H1 (cell line): ENCODE measurements at regions not wholly inside any gene's neighbourhood (a gene's known extent, or its start where the extent isn't known, plus 50 kb on each side); places are given as distances from the start of the nearest gene placed in this dataset.

Experiments used
- CTCF ChIA-PET: fragments of 300-600 bp; sonication (Branson Sonifier 250); formaldehyde crosslinking; loops from one replicate; lab custom pipeline; 2021; ENCODE audit not compliant: partially characterized antibody; lab: Charles Lee
- POLR2A ChIA-PET: fragments of 300-600 bp; sonication (Branson Sonifier 250); formaldehyde crosslinking; loops from one replicate; lab custom pipeline; 2021; ENCODE audit warnings: inconsistent platforms; ENCODE audit not compliant: partially characterized antibody; lab: Charles Lee
- DNase-seq, 2 experiments: peaks; one replicate each; pipeline versions ENCODE4 v3.0.0 to v3.0.0-alpha.2; 2010 to 2022; ENCODE audit warnings: low spot score in 2 of 2, low read depth in 1 of 2, mixed read lengths in 1 of 2
- FAIRE-seq: peaks from 2 replicates; lab custom pipeline; 2011; peaks lifted over from hg19 to GRCh38; lab: Jason Lieb, UNC
- H2AFZ ChIP-seq: 2 replicates; pipeline ENCODE4 v1.8.1; 2012; ENCODE audit warnings: low read length, inconsistent platforms
- H2AK5ac ChIP-seq: 2 replicates; pipeline ENCODE4 v1.6.1; 2013; ENCODE audit warnings: low read depth, low read length
- H2BK120ac ChIP-seq: replicated peaks from 2 replicates; pipeline ENCODE3; 2013; ENCODE audit warnings: low read depth, low read length, inconsistent platforms
- H2BK12ac ChIP-seq: 2 replicates; pipeline ENCODE4 v1.6.1; 2013; ENCODE audit warnings: low read depth, low read length
- H2BK15ac ChIP-seq: 2 replicates; pipeline ENCODE4 v1.6.1; 2013; ENCODE audit warnings: low read length
- H2BK20ac ChIP-seq: 2 replicates; pipeline ENCODE4 v1.6.1; 2013; ENCODE audit warnings: low read length
- H2BK5ac ChIP-seq: 2 replicates; pipeline ENCODE4 v1.6.1; 2013; ENCODE audit warnings: low read depth, low read length
- H3K14ac ChIP-seq: 2 replicates; pipeline ENCODE4 v1.6.1; 2013; ENCODE audit warnings: inconsistent platforms; ENCODE audit not compliant: insufficient read length
- H3K18ac ChIP-seq: 2 replicates; pipeline ENCODE4 v1.6.1; 2013; ENCODE audit warnings: low read length; ENCODE audit errors: extremely low read depth
- H3K23ac ChIP-seq: 2 replicates; pipeline ENCODE4 v1.6.1; 2013; ENCODE audit warnings: inconsistent platforms; ENCODE audit not compliant: insufficient read length
- H3K23me2 ChIP-seq: 2 replicates; pipeline ENCODE4 v1.6.1; 2013; ENCODE audit warnings: low read depth, low read length
- H3K27ac ChIP-seq: 2 replicates; pipeline ENCODE4 v1.6.1; 2011; ENCODE audit warnings: low read depth, low read length, inconsistent platforms
- H3K27me3 ChIP-seq, 4 experiments: replicated peaks in 1 of 4; 1 replicate in 1 of 4; 2 replicates in 3 of 4; pipeline versions ENCODE4 v1.6.1 to v1.8.1; 2011 to 2013; ENCODE audit warnings: low read length in 3 of 4, mild to moderate bottlenecking in 3 of 4, inconsistent platforms in 2 of 4, mixed read lengths in 2 of 4, moderate library complexity in 1 of 4; ENCODE audit not compliant: control insufficient read depth in 3 of 4, insufficient read depth in 3 of 4; ENCODE audit errors: extremely low read depth in 1 of 4
- H3K36me3 ChIP-seq, 4 experiments: 2 replicates each; pipeline versions ENCODE4 v1.6.1 to v1.8.1; 2011 to 2013; ENCODE audit warnings: mild to moderate bottlenecking in 4 of 4, low read length in 3 of 4, moderate library complexity in 2 of 4, control low read depth in 1 of 4, inconsistent platforms in 1 of 4; ENCODE audit not compliant: insufficient read depth in 4 of 4, control insufficient read depth in 2 of 4
- H3K4ac ChIP-seq: replicated peaks from 2 replicates; pipeline ENCODE3; 2013; ENCODE audit warnings: low read length, low read depth, mixed read lengths, inconsistent platforms; ENCODE audit not compliant: insufficient read length
- H3K4me1 ChIP-seq, 4 experiments: replicated peaks in 1 of 4; 1 replicate in 1 of 4; 2 replicates in 3 of 4; pipeline versions ENCODE4 v1.6.1 to v1.8.1; 2011 to 2013; ENCODE audit warnings: low read length in 3 of 4, inconsistent platforms in 2 of 4, mixed read lengths in 1 of 4; ENCODE audit not compliant: insufficient read depth in 4 of 4, control insufficient read depth in 3 of 4
- H3K4me2 ChIP-seq, 2 experiments: 2 replicates each; pipeline versions ENCODE4 v1.6.1 to v1.8.1; 2011 to 2013; ENCODE audit warnings: low read depth in 2 of 2, low read length in 2 of 2, control low read depth in 1 of 2, inconsistent platforms in 1 of 2, mild to moderate bottlenecking in 1 of 2; ENCODE audit not compliant: insufficient read depth in 1 of 2
- H3K4me3 ChIP-seq, 4 experiments: fragments of 200-600, 300-600 bp in 1 of 4; sonication (generic), shearing (Covaris generic), sonication (Bioruptor Twin) in 1 of 4; 2 replicates each; pipeline versions ENCODE4 v1.5.1 to v1.8.1; 2011 to 2016; ENCODE audit warnings: low read length in 4 of 4, low read depth in 3 of 4, control low read depth in 2 of 4, inconsistent platforms in 2 of 4, mild to moderate bottlenecking in 2 of 4, mixed read lengths in 1 of 4, moderate library complexity in 1 of 4; ENCODE audit not compliant: insufficient read depth in 2 of 4; ENCODE audit errors: extremely low read depth in 1 of 4
- H3K56ac ChIP-seq: replicated peaks from 2 replicates; pipeline ENCODE3; 2013; ENCODE audit warnings: low read depth, mild to moderate bottlenecking, mixed read lengths, low read length, inconsistent platforms; ENCODE audit not compliant: insufficient read length
- H3K79me1 ChIP-seq: 2 replicates; pipeline ENCODE4 v1.6.1; 2013; ENCODE audit warnings: low read depth, low read length, control low read depth
- H3K79me2 ChIP-seq, 2 experiments: 2 replicates each; pipeline versions ENCODE4 v1.6.1 to v1.8.1; 2012 to 2013; ENCODE audit warnings: low read length in 2 of 2, mild to moderate bottlenecking in 2 of 2, inconsistent platforms in 1 of 2; ENCODE audit not compliant: insufficient read depth in 2 of 2, control insufficient read depth in 1 of 2
- H3K9ac ChIP-seq, 4 experiments: replicated peaks in 1 of 4; 1 replicate in 1 of 4; 2 replicates in 3 of 4; pipeline versions ENCODE4 v1.6.1 to v1.8.1; 2011 to 2013; ENCODE audit warnings: low read depth in 3 of 4, low read length in 3 of 4, control low read depth in 2 of 4, mild to moderate bottlenecking in 2 of 4, moderate library complexity in 2 of 4, inconsistent platforms in 1 of 4; ENCODE audit errors: extremely low read depth in 1 of 4
- H3K9me3 ChIP-seq, 2 experiments: 2 replicates each; pipeline versions ENCODE4 v1.6.1 to v1.8.1; 2012 to 2013; ENCODE audit warnings: mild to moderate bottlenecking in 2 of 2, moderate library complexity in 2 of 2, control low read depth in 1 of 2, inconsistent platforms in 1 of 2, low read depth in 1 of 2, low read length in 1 of 2, mixed read lengths in 1 of 2; ENCODE audit not compliant: insufficient read depth in 2 of 2
- H4K20me1 ChIP-seq, 2 experiments: replicated peaks in 1 of 2; 2 replicates each; pipeline versions ENCODE3 to v1.8.1; 2011 to 2013; ENCODE audit warnings: inconsistent platforms in 2 of 2, low read length in 2 of 2, mild to moderate bottlenecking in 1 of 2; ENCODE audit not compliant: insufficient read depth in 2 of 2, control insufficient read depth in 1 of 2
- H4K5ac ChIP-seq: 2 replicates; pipeline ENCODE4 v1.6.1; 2013; ENCODE audit warnings: low read length, low read depth, mixed read lengths, inconsistent platforms; ENCODE audit not compliant: insufficient read length
- H4K8ac ChIP-seq: 2 replicates; pipeline ENCODE4 v1.8.0; 2013; ENCODE audit warnings: mild to moderate bottlenecking, moderate library complexity, low read length, inconsistent platforms; ENCODE audit not compliant: insufficient read depth; ENCODE audit errors: extremely low read depth
- H4K91ac ChIP-seq: replicated peaks from 2 replicates; pipeline ENCODE3; 2013; ENCODE audit warnings: low read length, mixed read lengths, inconsistent platforms; ENCODE audit not compliant: insufficient read length
- CHD1 ChIP-seq: IDR thresholded peaks from 2 replicates; pipeline ENCODE4 v1.6.1; 2012; ENCODE audit warnings: low read depth, low read length, improper control_type of control experiment
- FOSL1 ChIP-seq: IDR thresholded peaks from 2 replicates; pipeline ENCODE4 v1.6.1; 2011; ENCODE audit warnings: mild to moderate bottlenecking, low read depth, low read length, moderate library complexity; ENCODE audit not compliant: insufficient read depth
- RAD21 ChIP-seq, 2 experiments: IDR thresholded peaks in 1 of 2; conservative IDR thresholded peaks in 1 of 2; 2 replicates each; pipeline ENCODE4 v1.6.1; 2011; ENCODE audit warnings: low read depth in 2 of 2, low read length in 2 of 2, improper control_type of control experiment in 1 of 2, inconsistent platforms in 1 of 2, mild to moderate bottlenecking in 1 of 2, moderate library complexity in 1 of 2
- WGBS, 2 experiments: shearing (Covaris generic) in 1 of 2; methylation state at CpG; one replicate each; pipeline versions ENCODE4 v1.1.6 to v1.1.7; 2013 to 2015; ENCODE audit warnings: low lambda C conversion rate in 2 of 2, mixed read lengths in 2 of 2, inconsistent platforms in 1 of 2, low coverage in 1 of 2, missing lambda C conversion rate in 1 of 2; ENCODE audit not compliant: insufficient replicate concordance in 2 of 2, insufficient coverage in 1 of 2, insufficient read length in 1 of 2; ENCODE audit errors: extremely low coverage in 1 of 2, missing lambda C conversion rate in 1 of 2; 5-methylcytosine and 5-hydroxymethylcytosine counted together

DNA sequence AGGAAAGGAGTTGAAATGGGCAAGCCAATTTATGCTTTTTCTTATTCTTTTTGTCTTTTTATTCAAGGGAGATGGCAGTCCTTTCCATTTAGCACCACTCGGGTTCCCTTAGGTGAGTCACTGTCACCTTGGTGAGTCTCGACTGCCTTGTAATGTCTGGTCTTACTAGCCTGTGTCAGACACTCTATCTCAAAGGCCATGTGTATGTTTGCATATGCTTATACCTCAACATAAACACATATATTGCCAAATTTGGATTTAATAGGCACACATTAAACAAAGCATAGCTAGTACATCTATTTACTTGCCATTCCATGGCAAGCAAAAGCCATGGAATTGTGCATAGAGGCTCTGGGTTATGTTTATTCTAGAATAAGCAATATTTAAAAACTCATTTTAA lies 624.9 kb upstream of the FOXG1 start:
- no peak overlapping the region for H2BK5ac ChIP-seq
- H3K23me2 ChIP-seq, result no peaks in the 10 kb centered on the region
- CTCF ChIA-PET, result interaction anchor here (1.5 to 1.9 kb wide), 2 partner anchors 11 to 55 kb away, joined by 5 to 8 read pairs; no protein-coding TSS in a partner anchor
- no peak overlapping the region for H3K56ac ChIP-seq
- H3K18ac ChIP-seq, result no peak overlapping the region
- H2BK20ac ChIP-seq, result no peak overlapping the region
- no peaks in the 10 kb centered on the region for H3K79me1 ChIP-seq
- DNase-seq, result no peak
- H3K27me3 ChIP-seq, result no peaks in the 10 kb centered on the region
- no peaks in the 10 kb centered on the region for H3K36me3 ChIP-seq
- H4K8ac ChIP-seq, result no peak overlapping the region
- no peak overlapping the region for H3K4me2 ChIP-seq
- H4K91ac ChIP-seq, result no peak overlapping the region
- H4K5ac ChIP-seq, result no peak overlapping the region
- POLR2A ChIA-PET, result no interaction called here
- H3K4ac ChIP-seq, result no peak overlapping the region
- FAIRE-seq, result no peak
- H2BK12ac ChIP-seq, result no peak overlapping the region
- H3K9ac ChIP-seq, result no peak overlapping the region
- no peaks in the 10 kb centered on the region for H3K79me2 ChIP-seq
- no peaks in the 10 kb centered on the region for H3K9me3 ChIP-seq
- no peak overlapping the region for H2BK120ac ChIP-seq
- no peak overlapping the region for H2AK5ac ChIP-seq
- TF ChIP-seq CHD1, result no peak
- no peak for TF ChIP-seq FOSL1
- TF ChIP-seq RAD21 (IDR thresholded peaks at IDR 0.05 in 1 of 2, conservative IDR thresholded peaks at IDR 0.05 in 1 of 2; ENCODE audit: low read depth in 2 of 2, low read length in 2 of 2), result no peak
- H3K27ac ChIP-seq, result no peak overlapping the region
- H3K4me1 ChIP-seq, result no peaks in the 10 kb centered on the region
- H3K14ac ChIP-seq, result no peak overlapping the region
- H2AFZ ChIP-seq, result no peak overlapping the region
- no peak overlapping the region for H2BK15ac ChIP-seq
- H3K4me3 ChIP-seq, result no peak overlapping the region
- WGBS, 2 experiments, result 96% methylated on average over 2 of the region's 2 CpGs; no CpG with 5 or more reads in 1 of the 2 experiments
- H3K23ac ChIP-seq, result no peak overlapping the region
- no peaks in the 10 kb centered on the region for H4K20me1 ChIP-seq
